GM23338 (cell line): ENCODE measurements at regions not wholly inside any gene's neighbourhood (a gene's known extent, or its start where the extent isn't known, plus 50 kb on each side); places are given as distances from the start of the nearest gene placed in this dataset.

Source experiments
- ATAC-seq: fragments of 200-7000 bp; cut with Tn5 transposase; 3 replicates; pipeline ENCODE4 v1.9.1; 2020
- DNase-seq: peaks from one replicate; pipeline ENCODE4 v3.0.0-alpha.2; 2015; ENCODE audit warnings: low spot score
- H2AFZ ChIP-seq: fragments of 200-600 bp; sonication (generic); 2 replicates; pipeline ENCODE4 v1.8.0; 2016; ENCODE audit warnings: antibody characterized with exemption, mild to moderate bottlenecking, moderate library complexity
- H3F3A ChIP-seq: fragments of 200-600 bp; sonication (generic); replicated peaks from 2 replicates; pipeline ENCODE4 v1.8.0; 2017; ENCODE audit warnings: antibody characterized with exemption, mixed run types, low read depth
- H3K27ac ChIP-seq: fragments of 200-600 bp; sonication (generic); 2 replicates; pipeline ENCODE4 v1.6.1; 2016; ENCODE audit warnings: low read depth
- H3K27me3 ChIP-seq: fragments of 200-600 bp; sonication (generic); 2 replicates; pipeline ENCODE4 v1.8.0; 2016; ENCODE audit warnings: mild to moderate bottlenecking, mixed run types, moderate library complexity; ENCODE audit not compliant: insufficient read depth
- H3K36me3 ChIP-seq: fragments of 200-600 bp; sonication (generic); 2 replicates; pipeline ENCODE4 v1.8.0; 2016; ENCODE audit warnings: mild to moderate bottlenecking; ENCODE audit not compliant: insufficient read depth
- H3K4me1 ChIP-seq: fragments of 200-600 bp; sonication (generic); 2 replicates; pipeline ENCODE4 v1.8.0; 2016; ENCODE audit warnings: mild to moderate bottlenecking, moderate library complexity; ENCODE audit not compliant: insufficient read depth
- H3K4me2 ChIP-seq: fragments of 200-600 bp; sonication (generic); 2 replicates; pipeline ENCODE4 v1.7.1; 2017; ENCODE audit warnings: mixed run types
- H3K4me3 ChIP-seq: fragments of 200-600 bp; sonication (generic); 2 replicates; pipeline ENCODE4 v1.6.1; 2016; ENCODE audit warnings: mixed run types
- H3K79me2 ChIP-seq: fragments of 200-600 bp; sonication (generic); replicated peaks from 2 replicates; pipeline ENCODE4 v1.8.0; 2017; ENCODE audit warnings: mild to moderate bottlenecking; ENCODE audit not compliant: insufficient read depth
- H3K9me2 ChIP-seq: fragments of 200-600 bp; sonication (generic); 2 replicates; pipeline ENCODE4 v1.8.0; 2017; ENCODE audit not compliant: insufficient read depth
- H4K20me1 ChIP-seq: fragments of 200-600 bp; sonication (generic); replicated peaks from 2 replicates; pipeline ENCODE4 v1.8.0; 2017; ENCODE audit warnings: mild to moderate bottlenecking; ENCODE audit not compliant: insufficient read depth
- H3K27ac Mint-ChIP-seq: 2 replicates; pipeline ENCODE4 v1.8.0; 2020; ENCODE audit warnings: inconsistent platforms, mild to moderate bottlenecking, moderate library complexity, mixed read lengths
- H3K27me3 Mint-ChIP-seq: 3 replicates; pipeline ENCODE4 v1.8.0; 2022; ENCODE audit warnings: low read depth, mild to moderate bottlenecking, moderate library complexity, mixed read lengths, inconsistent platforms; ENCODE audit not compliant: insufficient read depth, poor library complexity
- H3K36me3 Mint-ChIP-seq: 3 replicates; pipeline ENCODE4 v1.8.0; 2021; ENCODE audit warnings: low read depth, mild to moderate bottlenecking, inconsistent platforms, moderate library complexity, mixed read lengths
- H3K4me1 Mint-ChIP-seq: 3 replicates; pipeline ENCODE4 v1.8.0; 2020; ENCODE audit warnings: mild to moderate bottlenecking, inconsistent platforms, mixed read lengths
- H3K4me3 Mint-ChIP-seq: 3 replicates; pipeline ENCODE4 v1.8.0; 2021; ENCODE audit warnings: moderate library complexity, mild to moderate bottlenecking, inconsistent platforms, mixed read lengths
- H3K9me3 Mint-ChIP-seq: 3 replicates; pipeline ENCODE4 v1.8.0; 2020; ENCODE audit warnings: moderate library complexity, mild to moderate bottlenecking, inconsistent platforms, mixed read lengths
- CREB1 ChIP-seq: fragments of 250-450 bp; sonication (Bioruptor Pico); IDR thresholded peaks from 2 replicates; pipeline ENCODE4 v1.5.0; 2020; ENCODE audit warnings: low read depth, mild to moderate bottlenecking, moderate library complexity
- EZH2 ChIP-seq: fragments of 200-600 bp; sonication (generic); IDR thresholded peaks from one replicate; pipeline ENCODE4 v1.8.0; 2017; ENCODE audit warnings: antibody characterized with exemption, mild to moderate bottlenecking, low read depth; ENCODE audit not compliant: unreplicated experiment
- EZH2phosphoT487 ChIP-seq: fragments of 200-600 bp; sonication (generic); IDR thresholded peaks from one replicate; pipeline ENCODE4 v1.8.1; 2018; ENCODE audit warnings: antibody characterized with exemption; ENCODE audit not compliant: unreplicated experiment
- JUNB ChIP-seq: IDR thresholded peaks from one replicate; pipeline ENCODE4 v1.6.1; 2016; ENCODE audit warnings: antibody characterized with exemption; ENCODE audit not compliant: unreplicated experiment
- NANOG ChIP-seq: IDR thresholded peaks from 2 replicates; pipeline ENCODE4 v1.6.1; 2016; ENCODE audit warnings: antibody characterized with exemption, borderline replicate concordance
- POLR2AphosphoS5 ChIP-seq: IDR thresholded peaks from 2 replicates; pipeline ENCODE4 v1.6.1; 2016; ENCODE audit warnings: antibody characterized with exemption, low read depth
- STAT1 ChIP-seq: IDR thresholded peaks from one replicate; pipeline ENCODE4 v1.6.1; 2016; ENCODE audit warnings: antibody characterized with exemption; ENCODE audit not compliant: unreplicated experiment
- ZNF114 ChIP-seq: fragments of 250-450 bp; sonication (Bioruptor Pico); IDR thresholded peaks from 2 replicates; pipeline ENCODE4 v1.5.0; 2020; ENCODE audit warnings: mild to moderate bottlenecking, moderate library complexity
- ZNF331 ChIP-seq: fragments of 250-450 bp; sonication (Bioruptor Pico); IDR thresholded peaks from 2 replicates; pipeline ENCODE4 v1.5.0; 2020; ENCODE audit warnings: low read depth, mild to moderate bottlenecking, moderate library complexity
- TF ChIP-seq, protein P1 (sequence below): fragments of 250-450 bp; sonication (Bioruptor Pico); IDR thresholded peaks from 2 replicates; pipeline ENCODE4 v1.5.0; 2020; ENCODE audit warnings: mild to moderate bottlenecking, moderate library complexity
- TF ChIP-seq, protein P2 (sequence below): IDR thresholded peaks from 2 replicates; pipeline ENCODE4 v1.6.1; 2016; ENCODE audit warnings: antibody characterized with exemption
- TF ChIP-seq, protein P3 (sequence below): IDR thresholded peaks from one replicate; pipeline ENCODE4 v1.6.1; 2018; ENCODE audit warnings: antibody characterized with exemption; ENCODE audit not compliant: unreplicated experiment
- TF ChIP-seq, protein P4 (sequence below), 2 experiments: fragments of 200-600 bp in 1 of 2; sonication (generic) in 1 of 2; conservative IDR thresholded peaks; 2 replicates each; pipeline versions ENCODE4 v1.5.1 to v1.6.1; 2016 to 2017; ENCODE audit warnings: antibody characterized with exemption in 2 of 2, low read depth in 2 of 2, mild to moderate bottlenecking in 2 of 2, moderate library complexity in 1 of 2

DNA sequence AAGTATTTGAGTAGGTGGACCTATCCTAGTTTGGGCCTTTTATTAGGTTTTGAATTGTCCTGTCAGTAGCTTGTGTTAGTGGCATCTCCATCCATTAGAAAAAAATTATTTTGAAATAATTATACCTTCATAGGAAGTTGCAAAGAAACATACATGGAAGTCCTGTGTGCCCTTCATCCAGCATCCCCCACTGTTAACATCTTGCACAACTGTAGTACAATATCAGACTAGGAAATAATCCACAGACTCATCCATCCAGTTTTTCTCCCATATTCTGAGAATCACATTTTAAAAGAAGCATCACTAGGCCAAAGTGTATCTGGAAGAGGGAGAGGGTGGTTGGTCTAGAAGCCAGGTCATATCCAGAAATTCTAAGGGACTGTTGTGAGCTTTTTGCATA is 155.5 kb upstream of the ROPN1 start:
- Mint-ChIP-seq H3K36me3 (no peaks in the 10 kb centered on the region), H3K4me3 (no peak overlapping the region), H3K27me3 (peaks cover 3% of the 10 kb centered on the region), H3K27ac (no peak overlapping the region), H3K4me1 (peaks cover 4% of the 10 kb centered on the region; the same call in 2 of the 3 replicates), H3K9me3 (no peaks in the 10 kb centered on the region)
- H2AFZ ChIP-seq = no peak overlapping the region
- H3K36me3 ChIP-seq = no peaks in the 10 kb centered on the region
- no peaks in the 10 kb centered on the region for H3K4me1 ChIP-seq
- H3K27me3 ChIP-seq = no peaks in the 10 kb centered on the region
- no peaks in the 10 kb centered on the region for H3F3A ChIP-seq
- ATAC-seq (no peak), DNase-seq (no peak)
- no peak overlapping the region for H3K4me3 ChIP-seq
- no peak overlapping the region for H3K4me2 ChIP-seq
- no peaks in the 10 kb centered on the region for H3K9me2 ChIP-seq
- H4K20me1 ChIP-seq = no peaks in the 10 kb centered on the region
- TF ChIP-seq EZH2 (no peak), STAT1 (no peak), ZNF114 (CRISPR knock-in tag) (no peak), CREB1 (CRISPR knock-in tag) (no peak), EZH2phosphoT487 (no peak), POLR2AphosphoS5 (no peak), JUNB (no peak), ZNF331 (no peak), NANOG (no peak)
- TF ChIP-seq, protein P1, sequence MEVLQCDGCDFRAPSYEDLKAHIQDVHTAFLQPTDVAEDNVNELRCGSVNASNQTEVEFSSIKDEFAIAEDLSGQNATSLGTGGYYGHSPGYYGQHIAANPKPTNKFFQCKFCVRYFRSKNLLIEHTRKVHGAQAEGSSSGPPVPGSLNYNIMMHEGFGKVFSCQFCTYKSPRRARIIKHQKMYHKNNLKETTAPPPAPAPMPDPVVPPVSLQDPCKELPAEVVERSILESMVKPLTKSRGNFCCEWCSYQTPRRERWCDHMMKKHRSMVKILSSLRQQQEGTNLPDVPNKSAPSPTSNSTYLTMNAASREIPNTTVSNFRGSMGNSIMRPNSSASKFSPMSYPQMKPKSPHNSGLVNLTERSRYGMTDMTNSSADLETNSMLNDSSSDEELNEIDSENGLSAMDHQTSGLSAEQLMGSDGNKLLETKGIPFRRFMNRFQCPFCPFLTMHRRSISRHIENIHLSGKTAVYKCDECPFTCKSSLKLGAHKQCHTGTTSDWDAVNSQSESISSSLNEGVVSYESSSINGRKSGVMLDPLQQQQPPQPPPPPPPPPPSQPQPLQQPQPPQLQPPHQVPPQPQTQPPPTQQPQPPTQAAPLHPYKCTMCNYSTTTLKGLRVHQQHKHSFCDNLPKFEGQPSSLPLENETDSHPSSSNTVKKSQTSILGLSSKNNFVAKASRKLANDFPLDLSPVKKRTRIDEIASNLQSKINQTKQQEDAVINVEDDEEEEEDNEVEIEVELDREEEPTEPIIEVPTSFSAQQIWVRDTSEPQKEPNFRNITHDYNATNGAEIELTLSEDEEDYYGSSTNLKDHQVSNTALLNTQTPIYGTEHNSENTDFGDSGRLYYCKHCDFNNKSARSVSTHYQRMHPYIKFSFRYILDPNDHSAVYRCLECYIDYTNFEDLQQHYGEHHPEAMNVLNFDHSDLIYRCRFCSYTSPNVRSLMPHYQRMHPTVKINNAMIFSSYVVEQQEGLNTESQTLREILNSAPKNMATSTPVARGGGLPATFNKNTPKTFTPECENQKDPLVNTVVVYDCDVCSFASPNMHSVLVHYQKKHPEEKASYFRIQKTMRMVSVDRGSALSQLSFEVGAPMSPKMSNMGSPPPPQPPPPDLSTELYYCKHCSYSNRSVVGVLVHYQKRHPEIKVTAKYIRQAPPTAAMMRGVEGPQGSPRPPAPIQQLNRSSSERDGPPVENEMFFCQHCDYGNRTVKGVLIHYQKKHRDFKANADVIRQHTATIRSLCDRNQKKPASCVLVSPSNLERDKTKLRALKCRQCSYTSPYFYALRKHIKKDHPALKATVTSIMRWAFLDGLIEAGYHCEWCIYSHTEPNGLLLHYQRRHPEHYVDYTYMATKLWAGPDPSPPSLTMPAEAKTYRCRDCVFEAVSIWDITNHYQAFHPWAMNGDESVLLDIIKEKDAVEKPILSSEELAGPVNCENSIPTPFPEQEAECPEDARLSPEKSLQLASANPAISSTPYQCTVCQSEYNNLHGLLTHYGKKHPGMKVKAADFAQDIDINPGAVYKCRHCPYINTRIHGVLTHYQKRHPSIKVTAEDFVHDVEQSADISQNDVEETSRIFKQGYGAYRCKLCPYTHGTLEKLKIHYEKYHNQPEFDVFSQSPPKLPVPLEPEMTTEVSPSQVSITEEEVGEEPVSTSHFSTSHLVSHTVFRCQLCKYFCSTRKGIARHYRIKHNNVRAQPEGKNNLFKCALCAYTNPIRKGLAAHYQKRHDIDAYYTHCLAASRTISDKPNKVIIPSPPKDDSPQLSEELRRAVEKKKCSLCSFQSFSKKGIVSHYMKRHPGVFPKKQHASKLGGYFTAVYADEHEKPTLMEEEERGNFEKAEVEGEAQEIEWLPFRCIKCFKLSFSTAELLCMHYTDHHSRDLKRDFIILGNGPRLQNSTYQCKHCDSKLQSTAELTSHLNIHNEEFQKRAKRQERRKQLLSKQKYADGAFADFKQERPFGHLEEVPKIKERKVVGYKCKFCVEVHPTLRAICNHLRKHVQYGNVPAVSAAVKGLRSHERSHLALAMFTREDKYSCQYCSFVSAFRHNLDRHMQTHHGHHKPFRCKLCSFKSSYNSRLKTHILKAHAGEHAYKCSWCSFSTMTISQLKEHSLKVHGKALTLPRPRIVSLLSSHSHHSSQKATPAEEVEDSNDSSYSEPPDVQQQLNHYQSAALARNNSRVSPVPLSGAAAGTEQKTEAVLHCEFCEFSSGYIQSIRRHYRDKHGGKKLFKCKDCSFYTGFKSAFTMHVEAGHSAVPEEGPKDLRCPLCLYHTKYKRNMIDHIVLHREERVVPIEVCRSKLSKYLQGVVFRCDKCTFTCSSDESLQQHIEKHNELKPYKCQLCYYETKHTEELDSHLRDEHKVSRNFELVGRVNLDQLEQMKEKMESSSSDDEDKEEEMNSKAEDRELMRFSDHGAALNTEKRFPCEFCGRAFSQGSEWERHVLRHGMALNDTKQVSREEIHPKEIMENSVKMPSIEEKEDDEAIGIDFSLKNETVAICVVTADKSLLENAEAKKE (CRISPR knock-in tag) = no peak
- TF ChIP-seq, protein P2, sequence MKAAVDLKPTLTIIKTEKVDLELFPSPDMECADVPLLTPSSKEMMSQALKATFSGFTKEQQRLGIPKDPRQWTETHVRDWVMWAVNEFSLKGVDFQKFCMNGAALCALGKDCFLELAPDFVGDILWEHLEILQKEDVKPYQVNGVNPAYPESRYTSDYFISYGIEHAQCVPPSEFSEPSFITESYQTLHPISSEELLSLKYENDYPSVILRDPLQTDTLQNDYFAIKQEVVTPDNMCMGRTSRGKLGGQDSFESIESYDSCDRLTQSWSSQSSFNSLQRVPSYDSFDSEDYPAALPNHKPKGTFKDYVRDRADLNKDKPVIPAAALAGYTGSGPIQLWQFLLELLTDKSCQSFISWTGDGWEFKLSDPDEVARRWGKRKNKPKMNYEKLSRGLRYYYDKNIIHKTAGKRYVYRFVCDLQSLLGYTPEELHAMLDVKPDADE = no peak
- TF ChIP-seq, protein P3, sequence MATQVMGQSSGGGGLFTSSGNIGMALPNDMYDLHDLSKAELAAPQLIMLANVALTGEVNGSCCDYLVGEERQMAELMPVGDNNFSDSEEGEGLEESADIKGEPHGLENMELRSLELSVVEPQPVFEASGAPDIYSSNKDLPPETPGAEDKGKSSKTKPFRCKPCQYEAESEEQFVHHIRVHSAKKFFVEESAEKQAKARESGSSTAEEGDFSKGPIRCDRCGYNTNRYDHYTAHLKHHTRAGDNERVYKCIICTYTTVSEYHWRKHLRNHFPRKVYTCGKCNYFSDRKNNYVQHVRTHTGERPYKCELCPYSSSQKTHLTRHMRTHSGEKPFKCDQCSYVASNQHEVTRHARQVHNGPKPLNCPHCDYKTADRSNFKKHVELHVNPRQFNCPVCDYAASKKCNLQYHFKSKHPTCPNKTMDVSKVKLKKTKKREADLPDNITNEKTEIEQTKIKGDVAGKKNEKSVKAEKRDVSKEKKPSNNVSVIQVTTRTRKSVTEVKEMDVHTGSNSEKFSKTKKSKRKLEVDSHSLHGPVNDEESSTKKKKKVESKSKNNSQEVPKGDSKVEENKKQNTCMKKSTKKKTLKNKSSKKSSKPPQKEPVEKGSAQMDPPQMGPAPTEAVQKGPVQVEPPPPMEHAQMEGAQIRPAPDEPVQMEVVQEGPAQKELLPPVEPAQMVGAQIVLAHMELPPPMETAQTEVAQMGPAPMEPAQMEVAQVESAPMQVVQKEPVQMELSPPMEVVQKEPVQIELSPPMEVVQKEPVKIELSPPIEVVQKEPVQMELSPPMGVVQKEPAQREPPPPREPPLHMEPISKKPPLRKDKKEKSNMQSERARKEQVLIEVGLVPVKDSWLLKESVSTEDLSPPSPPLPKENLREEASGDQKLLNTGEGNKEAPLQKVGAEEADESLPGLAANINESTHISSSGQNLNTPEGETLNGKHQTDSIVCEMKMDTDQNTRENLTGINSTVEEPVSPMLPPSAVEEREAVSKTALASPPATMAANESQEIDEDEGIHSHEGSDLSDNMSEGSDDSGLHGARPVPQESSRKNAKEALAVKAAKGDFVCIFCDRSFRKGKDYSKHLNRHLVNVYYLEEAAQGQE = no peak
- TF ChIP-seq, protein P4, sequence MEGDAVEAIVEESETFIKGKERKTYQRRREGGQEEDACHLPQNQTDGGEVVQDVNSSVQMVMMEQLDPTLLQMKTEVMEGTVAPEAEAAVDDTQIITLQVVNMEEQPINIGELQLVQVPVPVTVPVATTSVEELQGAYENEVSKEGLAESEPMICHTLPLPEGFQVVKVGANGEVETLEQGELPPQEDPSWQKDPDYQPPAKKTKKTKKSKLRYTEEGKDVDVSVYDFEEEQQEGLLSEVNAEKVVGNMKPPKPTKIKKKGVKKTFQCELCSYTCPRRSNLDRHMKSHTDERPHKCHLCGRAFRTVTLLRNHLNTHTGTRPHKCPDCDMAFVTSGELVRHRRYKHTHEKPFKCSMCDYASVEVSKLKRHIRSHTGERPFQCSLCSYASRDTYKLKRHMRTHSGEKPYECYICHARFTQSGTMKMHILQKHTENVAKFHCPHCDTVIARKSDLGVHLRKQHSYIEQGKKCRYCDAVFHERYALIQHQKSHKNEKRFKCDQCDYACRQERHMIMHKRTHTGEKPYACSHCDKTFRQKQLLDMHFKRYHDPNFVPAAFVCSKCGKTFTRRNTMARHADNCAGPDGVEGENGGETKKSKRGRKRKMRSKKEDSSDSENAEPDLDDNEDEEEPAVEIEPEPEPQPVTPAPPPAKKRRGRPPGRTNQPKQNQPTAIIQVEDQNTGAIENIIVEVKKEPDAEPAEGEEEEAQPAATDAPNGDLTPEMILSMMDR (conservative IDR thresholded peaks at IDR 0.05; ENCODE audit: low read depth in 2 of 2) = no peak
- H3K79me2 ChIP-seq = no peaks in the 10 kb centered on the region
- H3K27ac ChIP-seq = no peak overlapping the region
